ENCODE measurements at regions not wholly inside any gene's neighbourhood (a gene's known extent, or its start where the extent isn't known, plus 50 kb on each side); places are given as distances from the start of the nearest gene placed in this dataset.
"Not testable (repeated sequence)": the region's sequence is repeated elsewhere in the genome, so short reads cannot be mapped to it uniquely, and the experiment has no call there.

GRCh38 chr6:149247385-149247763, 70.1 kb upstream of the TAB2 start:
- H3K36me3 Mint-ChIP-seq, result no peaks in the 10 kb centered on the region
- H3K9me3 Mint-ChIP-seq, result no peaks in the 10 kb centered on the region
- no peaks in the 10 kb centered on the region for H3K27me3 Mint-ChIP-seq
- peak overlapping the region; percentile 78 for H3K4me3 Mint-ChIP-seq
- peak overlapping the region; percentile 75 for H3K27ac Mint-ChIP-seq
- ATAC-seq, result no peak
- peaks cover 52% of the 10 kb centered on the region for H3K4me1 Mint-ChIP-seq

- Mint-ChIP-seq H3K27ac (peak overlapping the region; percentile 75), H3K4me1 (peaks cover 52% of the 10 kb centered on the region)
- H3K36me3 Mint-ChIP-seq, H3K9me3 Mint-ChIP-seq, H3K27me3 Mint-ChIP-seq, H3K4me3 Mint-ChIP-seq, ATAC-seq: not testable (repeated sequence)
Observed at GRCh38 chr6:149248263-149248662, 69.2 kb upstream of the TAB2 start.

GRCh38 chr6:149248693-149249369, 68.7 kb upstream of the TAB2 start:
- ATAC-seq, result peak; percentile 40
- Mint-ChIP-seq H3K27me3 (no peaks in the 10 kb centered on the region), H3K4me3 (peak overlapping the region; percentile 29), H3K9me3 (peaks cover 3% of the 10 kb centered on the region), H3K27ac (peak overlapping the region; percentile 75), H3K36me3 (no peaks in the 10 kb centered on the region), H3K4me1 (peaks cover 55% of the 10 kb centered on the region)

DNA sequence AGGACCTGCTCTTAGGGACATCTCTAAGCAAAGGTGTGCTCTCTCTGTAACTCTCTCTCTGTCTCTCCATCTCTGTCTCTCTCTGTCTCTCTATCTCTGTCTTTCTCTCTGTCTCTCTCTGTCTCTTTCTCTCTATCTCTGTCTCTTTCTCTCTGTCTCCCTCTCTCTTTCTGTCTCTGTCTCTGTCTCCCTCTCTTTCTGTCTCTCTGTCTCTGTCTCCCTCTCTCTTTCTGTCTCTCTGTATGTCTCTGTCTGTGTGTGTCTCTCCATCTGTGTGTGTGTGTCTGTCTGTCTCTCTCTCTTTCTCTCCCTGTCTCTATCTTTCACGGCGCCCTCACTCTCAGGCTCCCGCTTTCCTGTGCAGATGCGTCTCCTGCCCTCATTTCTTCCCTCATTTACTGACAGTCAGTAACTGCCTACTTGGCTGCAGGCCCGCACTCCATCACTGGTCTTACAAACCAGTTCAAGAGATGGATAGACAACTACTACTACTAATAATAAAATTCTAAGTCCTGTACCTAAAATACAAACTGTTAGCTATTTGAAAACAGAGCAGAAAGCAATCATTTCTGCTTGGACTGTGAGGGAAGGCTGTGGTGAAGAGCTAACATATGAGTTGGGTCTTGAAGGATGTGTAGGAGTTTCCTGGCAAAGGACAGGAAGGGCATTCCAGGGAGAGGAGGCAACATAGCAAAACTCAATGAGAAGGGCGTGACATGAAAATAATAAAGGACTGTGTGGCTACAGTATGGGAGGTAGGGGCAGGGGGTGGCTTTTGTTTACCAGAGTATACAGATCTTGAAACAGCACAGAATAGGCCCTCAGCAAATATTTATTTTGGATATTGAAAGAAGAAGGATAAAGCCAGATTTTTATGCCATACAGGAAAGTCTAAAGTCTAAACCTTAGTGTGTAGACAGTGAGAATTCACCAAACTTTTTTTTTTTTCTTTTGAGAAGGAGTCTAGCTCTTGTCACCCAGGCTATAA, 67.8 kb upstream of the TAB2 start:
- H3K4me1 Mint-ChIP-seq, result peaks cover 63% of the 10 kb centered on the region
- no peaks in the 10 kb centered on the region for H3K27me3 Mint-ChIP-seq
- peak overlapping the region; percentile 29 for H3K4me3 Mint-ChIP-seq
- no peaks in the 10 kb centered on the region for H3K36me3 Mint-ChIP-seq
- peak overlapping the region; percentile 75 for H3K27ac Mint-ChIP-seq
- ATAC-seq, result no peak
- H3K9me3 Mint-ChIP-seq, result peaks cover 3% of the 10 kb centered on the region

DNA sequence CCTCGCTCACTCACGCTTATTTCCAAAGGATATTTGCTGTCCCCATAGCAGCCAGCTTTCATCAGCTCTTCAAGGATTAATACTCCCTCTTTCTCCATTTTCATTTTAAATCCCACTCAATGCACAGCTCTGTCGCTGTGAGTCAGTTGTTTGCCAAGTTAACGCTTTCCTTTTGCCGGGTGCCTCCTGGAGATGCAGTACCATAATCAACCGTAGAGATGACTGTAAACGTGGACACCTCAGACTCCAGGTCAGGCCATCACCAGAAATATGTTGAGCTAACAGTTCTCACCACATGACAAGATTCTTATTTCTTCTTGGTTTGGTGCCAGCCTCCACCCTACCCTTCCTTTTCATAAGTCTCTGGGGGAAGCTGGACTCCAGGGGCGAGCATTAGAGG, 66.6 kb upstream of the TAB2 start:
- no peaks in the 10 kb centered on the region for H3K36me3 Mint-ChIP-seq
- peaks cover 3% of the 10 kb centered on the region for H3K9me3 Mint-ChIP-seq
- no peak for ATAC-seq
- peak overlapping the region; percentile 75 for H3K27ac Mint-ChIP-seq
- no peak overlapping the region for H3K4me3 Mint-ChIP-seq
- no peaks in the 10 kb centered on the region for H3K27me3 Mint-ChIP-seq
- H3K4me1 Mint-ChIP-seq, result peaks cover 62% of the 10 kb centered on the region

DNA sequence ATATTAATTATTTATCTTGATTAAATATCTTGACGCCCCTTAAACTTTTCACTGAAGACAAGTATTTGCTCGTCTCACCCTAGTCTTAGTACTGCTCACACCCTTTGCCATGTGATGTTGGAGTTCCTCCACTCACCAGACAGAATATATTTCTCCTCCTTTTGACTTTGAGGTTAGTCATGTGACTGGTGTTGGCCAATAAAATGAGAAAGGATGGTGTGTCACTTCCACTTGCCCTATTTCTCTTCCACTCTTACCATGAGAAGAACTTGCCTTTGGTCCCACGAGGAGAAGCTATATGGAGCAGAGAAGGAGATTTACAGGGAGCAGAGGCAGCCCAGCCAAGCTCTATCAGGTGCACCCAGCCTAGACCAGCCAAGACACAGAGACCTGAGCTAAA, 64.9 kb upstream of the TAB2 start:
- H3K27ac Mint-ChIP-seq, result no peak overlapping the region
- H3K4me1 Mint-ChIP-seq, result peaks cover 49% of the 10 kb centered on the region
- no peak for ATAC-seq
- H3K36me3 Mint-ChIP-seq, result no peaks in the 10 kb centered on the region
- peaks cover 3% of the 10 kb centered on the region for H3K9me3 Mint-ChIP-seq
- H3K27me3 Mint-ChIP-seq, result no peaks in the 10 kb centered on the region
- H3K4me3 Mint-ChIP-seq, result no peak overlapping the region

DNA sequence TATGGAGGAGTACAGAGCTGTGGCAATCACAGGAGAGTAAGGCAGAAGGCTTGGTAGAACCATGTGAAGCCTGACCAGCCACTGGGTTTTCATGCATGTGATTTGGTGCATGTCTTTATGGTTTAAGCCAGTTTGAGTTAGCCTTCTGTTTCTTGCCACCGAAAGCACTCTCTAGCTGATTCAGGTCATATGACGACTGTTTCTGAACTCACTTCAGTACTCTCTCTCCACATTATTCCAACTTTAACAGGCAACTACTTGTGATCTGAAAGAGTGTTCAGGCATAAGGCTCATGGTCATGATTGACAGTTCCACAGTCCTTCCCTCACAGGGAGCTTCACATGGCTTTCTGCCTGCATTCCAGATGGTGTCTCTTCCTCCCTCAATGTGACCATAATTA, 63.3 kb upstream of the TAB2 start:
- ATAC-seq, result no peak
- Mint-ChIP-seq H3K4me3 (no peak overlapping the region), H3K9me3 (peaks cover 3% of the 10 kb centered on the region), H3K4me1 (peaks cover 32% of the 10 kb centered on the region), H3K27ac (no peak overlapping the region), H3K27me3 (no peaks in the 10 kb centered on the region), H3K36me3 (no peaks in the 10 kb centered on the region)

- Mint-ChIP-seq H3K27ac (peak overlapping the region; percentile 41), H3K4me1 (peaks cover 14% of the 10 kb centered on the region), H3K9me3 (no peaks in the 10 kb centered on the region), H3K36me3 (no peaks in the 10 kb centered on the region), H3K4me3 (no peak overlapping the region), H3K27me3 (no peaks in the 10 kb centered on the region)
- peak; percentile 70 for ATAC-seq
Observed at GRCh38 chr6:149259753-149260152, 57.8 kb upstream of the TAB2 start.

DNA sequence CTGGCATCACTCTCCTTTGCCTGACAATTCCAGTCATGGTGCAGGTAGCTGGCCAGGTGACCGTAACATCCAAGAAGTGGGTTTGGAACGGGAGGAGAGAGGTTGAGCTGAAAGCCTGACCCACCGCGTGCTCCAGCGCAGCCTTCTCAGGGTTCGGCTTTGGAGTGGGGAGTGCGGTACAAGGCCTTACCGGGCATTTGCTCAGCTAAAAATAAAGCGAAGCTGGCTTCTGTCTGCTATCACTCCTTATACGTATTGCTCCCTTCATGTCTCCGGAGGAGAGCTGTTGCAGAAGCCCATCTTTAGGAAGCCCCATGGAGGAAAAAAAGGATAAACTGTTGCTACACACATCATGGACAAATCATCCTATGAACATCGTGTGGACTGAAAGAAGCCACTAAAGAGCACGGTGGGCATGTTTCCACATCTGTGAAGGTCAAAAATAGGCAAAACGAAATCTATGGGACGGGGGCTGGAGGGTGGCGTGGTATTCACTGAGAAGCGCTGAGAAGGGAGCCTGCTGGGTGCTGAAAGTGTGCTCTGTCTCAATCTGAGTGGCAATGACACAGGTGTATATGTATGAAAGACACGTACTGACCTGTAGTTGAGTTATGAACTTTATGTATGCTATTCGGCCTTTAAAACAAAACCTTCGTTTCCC, 57.2 kb upstream of the TAB2 start:
- H3K36me3 Mint-ChIP-seq, result no peaks in the 10 kb centered on the region
- peak overlapping the region; percentile 41 for H3K27ac Mint-ChIP-seq
- no peak for ATAC-seq
- H3K9me3 Mint-ChIP-seq, result no peaks in the 10 kb centered on the region
- peaks cover 10% of the 10 kb centered on the region for H3K4me1 Mint-ChIP-seq
- H3K27me3 Mint-ChIP-seq, result no peaks in the 10 kb centered on the region
- H3K4me3 Mint-ChIP-seq, result no peak overlapping the region

GRCh38 chr6:149261364-149262040, 56.0 kb upstream of the TAB2 start:
- Mint-ChIP-seq H3K4me3 (no peak overlapping the region), H3K27ac (no peak overlapping the region), H3K36me3 (no peaks in the 10 kb centered on the region), H3K4me1 (peaks cover 21% of the 10 kb centered on the region), H3K27me3 (no peaks in the 10 kb centered on the region), H3K9me3 (no peaks in the 10 kb centered on the region)
- no peak for ATAC-seq

- Mint-ChIP-seq H3K36me3 (no peaks in the 10 kb centered on the region), H3K27me3 (no peaks in the 10 kb centered on the region), H3K4me1 (peaks cover 36% of the 10 kb centered on the region), H3K4me3 (no peak overlapping the region), H3K27ac (no peak overlapping the region), H3K9me3 (no peaks in the 10 kb centered on the region)
- no peak for ATAC-seq
Observed at GRCh38 chr6:149263321-149263720, 54.2 kb upstream of the TAB2 start.

- Mint-ChIP-seq H3K4me3 (no peak overlapping the region), H3K4me1 (peaks cover 33% of the 10 kb centered on the region), H3K9me3 (no peaks in the 10 kb centered on the region), H3K27me3 (no peaks in the 10 kb centered on the region), H3K27ac (peak overlapping the region; percentile 60), H3K36me3 (no peaks in the 10 kb centered on the region)
- ATAC-seq, result no peak
Observed at GRCh38 chr6:149264629-149265028, 52.9 kb upstream of the TAB2 start.

DNA sequence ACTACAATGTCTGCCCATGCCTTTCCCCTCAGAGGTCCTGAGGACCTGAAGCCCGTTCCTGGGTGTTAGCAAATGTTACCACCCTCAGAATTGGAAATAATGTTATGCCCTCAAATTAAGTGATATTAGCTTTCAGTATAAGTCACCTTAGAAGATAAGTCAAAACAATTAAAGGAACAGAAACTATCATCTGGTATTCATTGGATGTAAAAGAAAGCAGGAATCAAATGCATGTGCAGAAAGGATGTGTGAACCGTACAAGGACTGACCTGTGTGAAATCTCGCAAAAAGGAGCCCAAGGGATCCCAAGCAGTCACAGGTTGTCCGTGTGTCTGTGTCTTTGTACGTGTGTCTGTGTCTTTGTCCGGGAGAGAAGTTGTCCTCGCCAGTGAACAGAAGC, 51.6 kb upstream of the TAB2 start:
- peak; percentile 67 for ATAC-seq
- Mint-ChIP-seq H3K9me3 (no peaks in the 10 kb centered on the region), H3K4me1 (peaks cover 34% of the 10 kb centered on the region), H3K36me3 (no peaks in the 10 kb centered on the region), H3K27ac (peak overlapping the region; percentile 90), H3K4me3 (no peak overlapping the region), H3K27me3 (no peaks in the 10 kb centered on the region)

- H3K27ac Mint-ChIP-seq, result peak overlapping the region; percentile 90
- H3K36me3 Mint-ChIP-seq, result no peaks in the 10 kb centered on the region
- ATAC-seq, result peak; percentile 89
- H3K4me3 Mint-ChIP-seq, result peak overlapping the region; percentile 49
- no peaks in the 10 kb centered on the region for H3K27me3 Mint-ChIP-seq
- no peaks in the 10 kb centered on the region for H3K9me3 Mint-ChIP-seq
- peaks cover 41% of the 10 kb centered on the region for H3K4me1 Mint-ChIP-seq
Observed at GRCh38 chr6:149266659-149267058, 50.9 kb upstream of the TAB2 start.

- no peak for ATAC-seq
- H3K27me3 Mint-ChIP-seq, result no peaks in the 10 kb centered on the region
- peaks cover 45% of the 10 kb centered on the region for H3K4me1 Mint-ChIP-seq
- no peaks in the 10 kb centered on the region for H3K36me3 Mint-ChIP-seq
- H3K27ac Mint-ChIP-seq, result peak overlapping the region; percentile 90
- peak overlapping the region; percentile 49 for H3K4me3 Mint-ChIP-seq
- H3K9me3 Mint-ChIP-seq, result no peaks in the 10 kb centered on the region
Observed at GRCh38 chr6:149267072-149267471, 50.4 kb upstream of the TAB2 start.
